Smooth muscle cell (in vitro differentiated cells): ENCODE measurements at regions not wholly inside any gene's neighbourhood (a gene's known extent, or its start where the extent isn't known, plus 50 kb on each side); places are given as distances from the start of the nearest gene placed in this dataset.

Experiments used
- DNase-seq: peaks from one replicate; lab custom pipeline; 2025; ENCODE audit not compliant: unreplicated experiment; lab: John Stamatoyannopoulos, UW
- H2AFZ ChIP-seq: fragments of 200-600 bp; sonication (generic); 2 replicates; pipeline ENCODE4 v1.6.0; 2016; ENCODE audit warnings: antibody characterized with exemption, low read depth, mild to moderate bottlenecking
- H3F3A ChIP-seq: fragments of 200-600 bp; sonication (generic); 2 replicates; pipeline ENCODE4 v1.6.0; 2017; ENCODE audit warnings: antibody characterized with exemption, low read depth
- H3K27ac ChIP-seq: fragments of 200-600 bp; sonication (generic); 2 replicates; pipeline ENCODE4 v1.5.1; 2016; ENCODE audit warnings: low read depth, mild to moderate bottlenecking
- H3K27me3 ChIP-seq: fragments of 200-600 bp; sonication (generic); 2 replicates; pipeline ENCODE4 v1.6.1; 2016; ENCODE audit warnings: low read depth, mild to moderate bottlenecking
- H3K36me3 ChIP-seq: fragments of 200-600 bp; sonication (generic); 2 replicates; pipeline ENCODE4 v1.5.1; 2016; ENCODE audit warnings: low read depth
- H3K4me1 ChIP-seq: fragments of 200-600 bp; sonication (generic); 2 replicates; pipeline ENCODE4 v1.5.1; 2016; ENCODE audit warnings: low read depth
- H3K4me2 ChIP-seq: fragments of 200-600 bp; sonication (generic); 2 replicates; pipeline ENCODE4 v1.6.0; 2016; ENCODE audit warnings: mild to moderate bottlenecking
- H3K4me3 ChIP-seq: fragments of 200-600 bp; sonication (generic); 2 replicates; pipeline ENCODE4 v1.5.1; 2016; ENCODE audit warnings: mild to moderate bottlenecking
- H3K79me2 ChIP-seq: fragments of 200-600 bp; sonication (generic); 2 replicates; pipeline ENCODE4 v1.6.0; 2016; ENCODE audit warnings: low read depth, mild to moderate bottlenecking
- H3K9ac ChIP-seq: fragments of 200-600 bp; sonication (generic); 2 replicates; pipeline ENCODE4 v1.6.0; 2016; ENCODE audit warnings: low read depth
- H3K9me3 ChIP-seq: fragments of 200-600 bp; sonication (generic); replicated peaks from 2 replicates; pipeline ENCODE4 v1.5.1; 2016; ENCODE audit warnings: low read depth
- H4K20me1 ChIP-seq: fragments of 200-600 bp; sonication (generic); 2 replicates; pipeline ENCODE4 v1.6.0; 2016; ENCODE audit warnings: low read depth
- CTCF ChIP-seq: fragments of 200-600 bp; sonication (generic); IDR thresholded peaks from 2 replicates; pipeline ENCODE4 v1.5.1; 2017; ENCODE audit warnings: borderline replicate concordance, mild to moderate bottlenecking, antibody characterized with exemption; ENCODE audit not compliant: insufficient read depth, poor library complexity, severe bottlenecking
- WGBS: methylation state at CpG from one replicate; pipeline ENCODE4 v1.1.7; 2016; ENCODE audit warnings: low lambda C conversion rate; 5-methylcytosine and 5-hydroxymethylcytosine counted together

GRCh38 chr17:68665373-68665772 lies 64.2 kb upstream of the FAM20A start:
- Histone ChIP-seq H3K4me1 (no peaks in the 10 kb centered on the region), H3K4me3 (no peak overlapping the region), H3K9ac (no peak overlapping the region), H3K27me3 (no peaks in the 10 kb centered on the region), H3K27ac (no peak overlapping the region), H4K20me1 (no peaks in the 10 kb centered on the region), H3K4me2 (no peak overlapping the region), H3K9me3 (no peaks in the 10 kb centered on the region), H3F3A (no peaks in the 10 kb centered on the region), H3K36me3 (no peaks in the 10 kb centered on the region), H3K79me2 (no peaks in the 10 kb centered on the region), H2AFZ (no peak overlapping the region)
- no peak for TF ChIP-seq CTCF
- DNase-seq = no peak
- WGBS = 100% methylated on average over 1 of the region's 1 CpG

- H2AFZ ChIP-seq = no peak overlapping the region
- 85% methylated on average over 2 of the region's 2 CpGs for WGBS
- H3F3A ChIP-seq = no peaks in the 10 kb centered on the region
- H3K79me2 ChIP-seq = no peaks in the 10 kb centered on the region
- H3K36me3 ChIP-seq = no peaks in the 10 kb centered on the region
- no peak overlapping the region for H3K9ac ChIP-seq
- H4K20me1 ChIP-seq = no peaks in the 10 kb centered on the region
- no peak overlapping the region for H3K4me3 ChIP-seq
- no peak overlapping the region for H3K4me2 ChIP-seq
- no peak for DNase-seq
- H3K4me1 ChIP-seq = no peaks in the 10 kb centered on the region
- H3K27me3 ChIP-seq = no peaks in the 10 kb centered on the region
- TF ChIP-seq CTCF = no peak
- no peaks in the 10 kb centered on the region for H3K9me3 ChIP-seq
- H3K27ac ChIP-seq = no peak overlapping the region
These were observed 61.3 kb upstream of the FAM20A start for GRCh38 chr17:68662479-68662878.

- no peak for DNase-seq
- H3K9ac ChIP-seq = no peak overlapping the region
- no peaks in the 10 kb centered on the region for H3K9me3 ChIP-seq
- H2AFZ ChIP-seq = no peak overlapping the region
- no peaks in the 10 kb centered on the region for H3K4me1 ChIP-seq
- no peaks in the 10 kb centered on the region for H3K27me3 ChIP-seq
- H3K4me2 ChIP-seq = no peak overlapping the region
- no peak overlapping the region for H3K27ac ChIP-seq
- H3K79me2 ChIP-seq = no peaks in the 10 kb centered on the region
- no peak overlapping the region for H3K4me3 ChIP-seq
- 54% methylated on average over 4 of the region's 4 CpGs for WGBS
- no peaks in the 10 kb centered on the region for H3K36me3 ChIP-seq
- no peak for TF ChIP-seq CTCF
- H4K20me1 ChIP-seq = no peaks in the 10 kb centered on the region
- H3F3A ChIP-seq = no peaks in the 10 kb centered on the region
These were observed 60.9 kb upstream of the FAM20A start for GRCh38 chr17:68662037-68662432.

- Histone ChIP-seq H3K9ac (no peak overlapping the region), H3K27ac (no peak overlapping the region), H3K36me3 (no peaks in the 10 kb centered on the region), H2AFZ (no peak overlapping the region), H3K79me2 (no peaks in the 10 kb centered on the region), H3F3A (no peaks in the 10 kb centered on the region), H3K4me2 (no peak overlapping the region), H3K4me3 (no peak overlapping the region), H3K9me3 (no peaks in the 10 kb centered on the region), H3K4me1 (no peaks in the 10 kb centered on the region), H3K27me3 (no peaks in the 10 kb centered on the region), H4K20me1 (no peaks in the 10 kb centered on the region)
- DNase-seq = no peak
- 75% methylated on average over 3 of the region's 3 CpGs for WGBS
- TF ChIP-seq CTCF = no peak
These were observed 60.3 kb upstream of the FAM20A start for GRCh38 chr17:68661265-68662036.
